PC-9 (cell line): ENCODE measurements at regions not wholly inside any gene's neighbourhood (a gene's known extent, or its start where the extent isn't known, plus 50 kb on each side); places are given as distances from the start of the nearest gene placed in this dataset.
A peak's percentile ranks its signal among the peaks of the same experiment; 100 is the strongest.

Experiments used
- BruUV-seq: library from RNA; stranded (reverse); fragments of 400-500 nt; replicated peaks from 2 replicates; lab custom pipeline; 2021; lab: Mats Ljungman, UMichigan
- CTCF ChIA-PET: fragments of 300-600 bp; sonication (Branson Sonifier 250); formaldehyde crosslinking; loops from one replicate; lab custom pipeline; 2022; ENCODE audit warnings: antibody characterized with exemption; lab: Charles Lee
- POLR2A ChIA-PET: fragments of 300-600 bp; sonication (Branson Sonifier 250); formaldehyde crosslinking; loops from one replicate; lab custom pipeline; 2022; ENCODE audit warnings: antibody characterized with exemption; ENCODE audit not compliant: unreplicated experiment; lab: Charles Lee
- DNase-seq, 2 experiments: peaks; one replicate each; pipeline versions ENCODE4 v3.0.0 to v3.0.0-alpha.2; 2015 to 2022; ENCODE audit warnings: mixed read lengths in 1 of 2
- H2AFZ ChIP-seq: fragments of 200-600 bp; sonication (generic); 2 replicates; pipeline ENCODE4 v1.8.1; 2017; ENCODE audit warnings: antibody characterized with exemption
- H3F3A ChIP-seq: fragments of 200-600 bp; sonication (generic); 2 replicates; pipeline ENCODE4 v1.8.1; 2017; ENCODE audit warnings: antibody characterized with exemption, mild to moderate bottlenecking, low read depth; ENCODE audit not compliant: insufficient read depth
- H3K27ac ChIP-seq: fragments of 200-600 bp; sonication (generic); 2 replicates; pipeline ENCODE4 v1.6.1; 2016; ENCODE audit warnings: mixed run types
- H3K27me3 ChIP-seq: fragments of 200-600 bp; sonication (generic); 2 replicates; pipeline ENCODE4 v1.6.1; 2016; ENCODE audit warnings: low read depth, mixed run types; ENCODE audit not compliant: insufficient read depth
- H3K36me3 ChIP-seq: fragments of 200-600 bp; sonication (generic); 2 replicates; pipeline ENCODE4 v1.6.1; 2016; ENCODE audit warnings: low read depth, mixed run types
- H3K4me1 ChIP-seq: fragments of 200-600 bp; sonication (generic); replicated peaks from 2 replicates; pipeline ENCODE4 v1.6.1; 2016; ENCODE audit warnings: mixed run types; ENCODE audit not compliant: insufficient read depth
- H3K4me2 ChIP-seq: fragments of 200-600 bp; sonication (generic); 2 replicates; pipeline ENCODE4 v1.6.1; 2017; ENCODE audit warnings: mixed run types
- H3K4me3 ChIP-seq: fragments of 200-600 bp; sonication (generic); 2 replicates; pipeline ENCODE4 v1.6.1; 2016; ENCODE audit warnings: mixed run types
- H3K79me2 ChIP-seq: fragments of 200-600 bp; sonication (generic); 2 replicates; pipeline ENCODE4 v1.6.1; 2017; ENCODE audit warnings: low read depth, mixed run types
- H3K9me2 ChIP-seq: fragments of 200-600 bp; sonication (generic); 2 replicates; pipeline ENCODE4 v1.8.1; 2017; ENCODE audit warnings: mild to moderate bottlenecking; ENCODE audit not compliant: insufficient read depth
- H3K9me3 ChIP-seq: fragments of 200-600 bp; sonication (generic); 2 replicates; pipeline ENCODE4 v1.8.1; 2016; ENCODE audit warnings: low read depth; ENCODE audit not compliant: insufficient read depth
- H4K20me1 ChIP-seq: fragments of 200-600 bp; sonication (generic); 2 replicates; pipeline ENCODE4 v1.8.1; 2017; ENCODE audit not compliant: insufficient read depth
- CTCF ChIP-seq: fragments of 200-600 bp; sonication (generic); conservative IDR thresholded peaks from 2 replicates; pipeline ENCODE4 v1.6.1; 2017; ENCODE audit warnings: mixed run types, antibody characterized with exemption, mild to moderate bottlenecking, moderate library complexity
- EZH2 ChIP-seq: fragments of 200-600 bp; sonication (generic); IDR thresholded peaks from 2 replicates; pipeline ENCODE4 v1.8.0; 2017; ENCODE audit warnings: antibody characterized with exemption, low read depth
- intact Hi-C: fragments of 100-400 bp; cut with micrococcal nuclease; formaldehyde crosslinking; loops from one replicate; pipeline ENCODE4 v1.10.0; 2022; ENCODE audit not compliant: unreplicated experiment

- H3K9me3 ChIP-seq: no peaks in the 10 kb centered on the region
- H3K79me2 ChIP-seq: no peaks in the 10 kb centered on the region
- H4K20me1 ChIP-seq: no peaks in the 10 kb centered on the region
- H3K4me3 ChIP-seq: no peak overlapping the region
- no peaks in the 10 kb centered on the region for H3F3A ChIP-seq
- H3K36me3 ChIP-seq: no peaks in the 10 kb centered on the region
- H3K27ac ChIP-seq: no peak overlapping the region
- no TSS peak for BruUV-seq
- no peaks in the 10 kb centered on the region for H3K4me1 ChIP-seq
- POLR2A ChIA-PET: no interaction called here
- no peak for TF ChIP-seq CTCF
- TF ChIP-seq EZH2: no peak
- H3K4me2 ChIP-seq: no peak overlapping the region
- DNase-seq: no peak
- H3K9me2 ChIP-seq: no peaks in the 10 kb centered on the region
- intact Hi-C loops: no loop called here
- CTCF ChIA-PET: no interaction called here
- H3K27me3 ChIP-seq: no peaks in the 10 kb centered on the region; the same call in 1 of the 2 replicates
- no peak overlapping the region for H2AFZ ChIP-seq
Measured at GRCh38 chrX:17237146-17237545, 137.9 kb upstream of the NHS start.

DNA sequence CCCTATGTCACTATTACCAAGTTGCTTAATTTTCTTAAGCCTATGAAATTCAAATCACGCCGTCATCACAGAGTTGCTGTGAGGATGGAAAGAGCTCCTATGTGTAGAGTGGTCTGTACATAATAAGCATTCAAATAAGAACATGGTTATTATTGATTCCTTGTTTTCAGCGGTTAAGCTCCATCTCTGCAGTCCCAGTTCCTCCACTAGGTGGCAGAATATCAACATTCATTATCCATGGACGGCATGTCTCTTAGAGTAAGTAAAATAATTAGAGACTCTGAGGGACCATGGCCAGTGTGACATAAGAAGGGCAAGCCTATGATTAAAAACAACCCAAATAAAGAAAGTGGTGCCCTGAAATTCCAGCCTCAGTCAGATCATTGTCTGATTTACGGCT lies 132.5 kb upstream of the NHS start:
- intact Hi-C loops: loop anchor here (1.0 to 2.0 kb wide), 3 partner anchors 132 to 448 kb away; partner anchors contain the start of gene NHS
- H3K9me3 ChIP-seq: no peaks in the 10 kb centered on the region

DNA sequence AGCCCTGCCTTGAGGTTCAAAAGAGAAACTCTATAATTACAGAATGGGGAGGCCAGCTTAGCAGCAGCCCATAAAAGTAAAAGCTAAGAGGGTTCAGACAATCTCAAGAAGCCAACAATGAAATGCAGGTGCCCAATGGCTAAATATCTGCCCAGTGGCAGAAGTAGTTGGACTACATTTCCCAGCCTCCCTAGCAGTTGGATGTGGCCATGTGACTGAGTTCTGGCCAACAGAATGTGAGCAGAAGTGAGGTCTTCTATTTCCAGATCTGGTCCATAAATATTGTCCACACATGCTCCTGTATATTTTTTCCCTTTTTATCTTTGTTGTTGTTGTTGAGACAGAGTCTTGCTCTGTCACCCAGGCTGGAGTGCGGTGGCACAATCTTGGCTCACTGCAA lies 127.9 kb upstream of the NHS start:
- no peak overlapping the region for H3K27ac ChIP-seq
- no peak overlapping the region for H3K4me3 ChIP-seq
- no peaks in the 10 kb centered on the region for H4K20me1 ChIP-seq
- no peaks in the 10 kb centered on the region for H3K36me3 ChIP-seq
- H3K4me2 ChIP-seq: no peak overlapping the region
- no peaks in the 10 kb centered on the region for H3K4me1 ChIP-seq
- TF ChIP-seq CTCF (no peak), EZH2 (no peak)
- intact Hi-C loops: no loop called here
- POLR2A ChIA-PET: no interaction called here
- no TSS peak for BruUV-seq
- no peaks in the 10 kb centered on the region for H3K79me2 ChIP-seq
- H3F3A ChIP-seq: no peaks in the 10 kb centered on the region
- no peak overlapping the region for H2AFZ ChIP-seq
- H3K9me2 ChIP-seq: no peaks in the 10 kb centered on the region
- CTCF ChIA-PET: no interaction called here
- no peaks in the 10 kb centered on the region for H3K27me3 ChIP-seq
- H3K9me3 ChIP-seq: no peaks in the 10 kb centered on the region
- no peak for DNase-seq

More for the DNA sequence above, 132.5 kb upstream of the NHS start:
- ChIA-PET POLR2A (no interaction called here), CTCF (interaction anchor here (0.6 to 1.7 kb wide), 2 partner anchors 447 to 461 kb away, joined by 3 to 5 read pairs; no protein-coding TSS in a partner anchor)
- no peaks in the 10 kb centered on the region for H3K36me3 ChIP-seq
- H3K9me2 ChIP-seq: no peaks in the 10 kb centered on the region
- H3K27me3 ChIP-seq: no peaks in the 10 kb centered on the region
- no peaks in the 10 kb centered on the region for H3K4me1 ChIP-seq
- H3K79me2 ChIP-seq: no peaks in the 10 kb centered on the region
- no peaks in the 10 kb centered on the region for H4K20me1 ChIP-seq
- H2AFZ ChIP-seq: no peak overlapping the region
- H3K4me2 ChIP-seq: no peak overlapping the region
- no peak overlapping the region for H3K4me3 ChIP-seq
- no peaks in the 10 kb centered on the region for H3F3A ChIP-seq
- TF ChIP-seq EZH2 (no peak), CTCF (peak; percentile 82)
- DNase-seq: peak; percentile 28 to 35
- H3K27ac ChIP-seq: no peak overlapping the region
- BruUV-seq: no TSS peak
